Nephron progenitor cell (in vitro differentiated cells): ENCODE measurements at regions not wholly inside any gene's neighbourhood (a gene's known extent, or its start where the extent isn't known, plus 50 kb on each side); places are given as distances from the start of the nearest gene placed in this dataset.

Experiments used
- DNase-seq: peaks from one replicate; pipeline ENCODE4 v3.0.0; 2021
- H3K27ac Mint-ChIP-seq: 2 replicates; pipeline ENCODE4 v1.8.0; 2021; ENCODE audit warnings: mild to moderate bottlenecking, moderate library complexity, mixed read lengths
- H3K27me3 Mint-ChIP-seq: 2 replicates; pipeline ENCODE4 v1.8.0; 2021; ENCODE audit warnings: mild to moderate bottlenecking, low read depth, mixed read lengths; ENCODE audit not compliant: poor library complexity
- H3K36me3 Mint-ChIP-seq: 2 replicates; pipeline ENCODE4 v1.8.0; 2021; ENCODE audit warnings: low read depth, mixed read lengths
- H3K4me1 Mint-ChIP-seq: 2 replicates; pipeline ENCODE4 v1.8.0; 2021; ENCODE audit warnings: mixed read lengths
- H3K4me3 Mint-ChIP-seq: 2 replicates; pipeline ENCODE4 v1.8.0; 2021; ENCODE audit warnings: mild to moderate bottlenecking, moderate library complexity, mixed read lengths
- H3K9me3 Mint-ChIP-seq: 2 replicates; pipeline ENCODE4 v1.8.0; 2021; ENCODE audit warnings: mild to moderate bottlenecking, moderate library complexity, mixed read lengths
- CTCF ChIP-seq: fragments of 200-600 bp; sonication (generic); IDR thresholded peaks from 2 replicates; pipeline ENCODE4 v1.5.0; 2021; ENCODE audit warnings: antibody characterized with exemption

GRCh38 chr13:76533251-76533650 is 353.0 kb downstream of the KCTD12 start:
- H3K4me3 Mint-ChIP-seq, result no peak overlapping the region
- no peak for DNase-seq
- no peaks in the 10 kb centered on the region for H3K36me3 Mint-ChIP-seq
- H3K27me3 Mint-ChIP-seq, result peaks cover 6% of the 10 kb centered on the region
- no peak overlapping the region for H3K27ac Mint-ChIP-seq
- H3K9me3 Mint-ChIP-seq, result peaks cover 10% of the 10 kb centered on the region
- no peaks in the 10 kb centered on the region for H3K4me1 Mint-ChIP-seq
- no peak for TF ChIP-seq CTCF

DNA sequence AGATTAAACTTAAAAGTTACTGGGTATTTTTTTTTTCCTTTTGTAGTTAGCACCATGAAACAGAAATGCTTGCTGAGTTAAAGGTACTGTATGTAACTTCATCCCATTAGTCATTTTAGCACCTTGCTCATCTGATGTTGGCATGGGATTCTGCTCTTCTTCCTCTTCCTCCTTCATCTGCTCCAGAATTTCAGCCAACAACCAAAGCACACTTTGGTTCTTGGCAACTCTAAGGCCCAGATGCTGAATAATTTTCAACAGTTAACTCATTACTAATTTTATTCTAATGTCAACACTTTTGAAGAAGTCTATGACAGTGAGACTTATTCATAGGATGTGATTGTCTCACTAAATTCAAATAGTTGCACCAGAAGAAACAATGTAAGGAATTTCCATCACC is 359.2 kb downstream of the KCTD12 start:
- no peaks in the 10 kb centered on the region for H3K36me3 Mint-ChIP-seq
- H3K27ac Mint-ChIP-seq, result no peak overlapping the region
- no peak for DNase-seq
- H3K9me3 Mint-ChIP-seq, result no peaks in the 10 kb centered on the region
- H3K4me3 Mint-ChIP-seq, result no peak overlapping the region
- H3K27me3 Mint-ChIP-seq, result peaks cover 6% of the 10 kb centered on the region
- H3K4me1 Mint-ChIP-seq, result no peaks in the 10 kb centered on the region
- no peak for TF ChIP-seq CTCF

DNA sequence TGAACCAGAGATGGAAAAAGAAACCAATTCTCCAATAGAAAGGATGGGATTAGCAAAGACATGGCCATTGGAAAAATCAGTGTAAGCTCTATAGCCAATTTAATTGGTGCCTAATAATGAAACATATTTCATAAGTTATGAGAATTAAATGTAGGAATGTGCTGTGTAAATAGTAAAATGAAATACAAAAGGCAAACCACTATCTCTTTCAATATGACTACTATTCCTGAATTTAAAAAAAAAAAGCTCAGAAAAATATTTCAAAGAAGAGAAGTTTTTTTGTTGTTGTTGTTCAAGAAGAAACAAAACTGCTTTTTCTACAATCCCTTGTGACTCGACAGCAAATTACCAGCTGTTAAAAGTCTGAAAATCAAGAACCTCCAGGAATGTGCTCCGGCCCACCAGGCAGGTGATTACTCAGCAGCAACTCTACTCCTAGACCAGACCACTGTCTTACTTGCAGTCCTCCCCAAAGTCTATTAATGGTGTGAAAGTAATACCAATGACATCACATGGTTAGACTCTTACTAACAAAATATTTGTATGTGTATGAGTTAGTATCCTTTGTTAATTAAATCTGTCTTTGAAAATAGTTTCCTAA is 362.4 kb downstream of the KCTD12 start:
- Mint-ChIP-seq H3K4me1 (no peaks in the 10 kb centered on the region), H3K4me3 (no peak overlapping the region), H3K27me3 (peaks cover 3% of the 10 kb centered on the region), H3K27ac (no peak overlapping the region), H3K9me3 (no peaks in the 10 kb centered on the region), H3K36me3 (no peaks in the 10 kb centered on the region)
- DNase-seq, result no peak
- TF ChIP-seq CTCF, result no peak

DNA sequence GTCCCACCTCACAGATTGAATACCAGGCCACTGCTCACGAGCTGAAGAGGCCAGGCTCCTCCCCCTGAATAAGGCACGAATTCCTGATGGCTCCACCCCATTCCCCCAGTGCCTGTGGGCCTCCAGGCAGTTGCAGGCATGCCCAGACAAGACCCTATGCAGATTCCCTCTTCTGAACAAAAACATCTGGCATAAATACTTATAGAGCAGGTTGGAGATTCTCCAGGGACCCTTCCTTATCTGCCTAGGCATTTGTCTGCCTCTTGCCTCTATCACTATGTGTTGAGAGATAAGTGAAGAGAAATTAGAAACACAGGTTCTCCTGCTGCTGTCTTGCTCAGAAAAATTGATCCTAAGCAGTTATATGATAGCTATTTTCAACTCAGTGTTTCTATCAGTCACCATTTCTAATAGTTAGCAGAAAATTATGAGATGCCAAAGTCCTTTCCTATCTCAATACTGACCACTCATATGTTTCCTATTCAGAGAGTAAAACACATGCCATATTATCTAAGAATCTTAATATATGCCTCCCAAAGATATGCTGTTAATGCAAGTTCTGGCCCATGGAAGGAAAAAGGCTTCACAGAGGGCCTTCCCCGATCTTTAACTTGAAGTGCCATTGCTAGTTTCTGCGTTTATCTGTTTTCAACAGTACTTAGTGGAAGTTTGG is 364.0 kb downstream of the KCTD12 start:
- DNase-seq, result no peak
- Mint-ChIP-seq H3K9me3 (no peaks in the 10 kb centered on the region), H3K27me3 (no peaks in the 10 kb centered on the region), H3K4me3 (no peak overlapping the region), H3K27ac (no peak overlapping the region), H3K4me1 (no peaks in the 10 kb centered on the region), H3K36me3 (no peaks in the 10 kb centered on the region)
- no peak for TF ChIP-seq CTCF

GRCh38 chr13:76519685-76520084 is 366.5 kb downstream of the KCTD12 start:
- no peak for DNase-seq
- H3K36me3 Mint-ChIP-seq, result no peaks in the 10 kb centered on the region
- TF ChIP-seq CTCF, result no peak
- no peaks in the 10 kb centered on the region for H3K9me3 Mint-ChIP-seq
- H3K27me3 Mint-ChIP-seq, result peaks cover 4% of the 10 kb centered on the region
- no peaks in the 10 kb centered on the region for H3K4me1 Mint-ChIP-seq
- H3K27ac Mint-ChIP-seq, result no peak overlapping the region
- no peak overlapping the region for H3K4me3 Mint-ChIP-seq

DNA sequence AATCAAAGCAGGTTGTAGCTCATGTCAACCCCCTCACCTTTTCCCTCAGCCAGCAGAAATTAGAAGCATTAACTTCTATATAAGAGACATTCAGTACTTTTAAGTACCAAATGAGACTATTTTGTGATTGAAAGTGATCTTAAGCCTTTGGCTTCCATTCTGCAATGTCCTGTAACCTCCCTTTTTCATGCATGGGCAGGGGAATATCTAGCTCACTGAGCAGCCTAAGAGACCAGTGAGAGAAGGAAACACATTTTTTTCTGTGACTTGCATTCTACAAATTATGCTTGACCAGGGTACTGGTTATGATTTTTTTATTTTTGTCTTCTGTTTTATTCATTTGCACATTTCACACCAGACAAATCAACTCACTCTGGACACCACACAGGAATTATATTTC is 369.6 kb downstream of the KCTD12 start:
- H3K27me3 Mint-ChIP-seq, result peaks cover 4% of the 10 kb centered on the region
- no peak overlapping the region for H3K4me3 Mint-ChIP-seq
- no peak for TF ChIP-seq CTCF
- H3K36me3 Mint-ChIP-seq, result no peaks in the 10 kb centered on the region
- H3K4me1 Mint-ChIP-seq, result no peaks in the 10 kb centered on the region
- no peaks in the 10 kb centered on the region for H3K9me3 Mint-ChIP-seq
- no peak for DNase-seq
- no peak overlapping the region for H3K27ac Mint-ChIP-seq
